GM23338 (cell line): ENCODE measurements at regions not wholly inside any gene's neighbourhood (a gene's known extent, or its start where the extent isn't known, plus 50 kb on each side); places are given as distances from the start of the nearest gene placed in this dataset.

ENCODE experiments used
- CREB1 ChIP-seq: fragments of 250-450 bp; sonication (Bioruptor Pico); IDR thresholded peaks from 2 replicates; pipeline ENCODE4 v1.5.0; 2020; ENCODE audit warnings: low read depth, mild to moderate bottlenecking, moderate library complexity
- CTCF ChIP-seq, 2 experiments: fragments of 200-600 bp in 1 of 2; sonication (generic) in 1 of 2; conservative IDR thresholded peaks; 2 replicates each; pipeline versions ENCODE4 v1.5.1 to v1.6.1; 2016 to 2017; ENCODE audit warnings: antibody characterized with exemption in 2 of 2, low read depth in 2 of 2, mild to moderate bottlenecking in 2 of 2, moderate library complexity in 1 of 2
- EZH2 ChIP-seq: fragments of 200-600 bp; sonication (generic); IDR thresholded peaks from one replicate; pipeline ENCODE4 v1.8.0; 2017; ENCODE audit warnings: antibody characterized with exemption, mild to moderate bottlenecking, low read depth; ENCODE audit not compliant: unreplicated experiment
- EZH2phosphoT487 ChIP-seq: fragments of 200-600 bp; sonication (generic); IDR thresholded peaks from one replicate; pipeline ENCODE4 v1.8.1; 2018; ENCODE audit warnings: antibody characterized with exemption; ENCODE audit not compliant: unreplicated experiment
- JUNB ChIP-seq: IDR thresholded peaks from one replicate; pipeline ENCODE4 v1.6.1; 2016; ENCODE audit warnings: antibody characterized with exemption; ENCODE audit not compliant: unreplicated experiment
- NANOG ChIP-seq: IDR thresholded peaks from 2 replicates; pipeline ENCODE4 v1.6.1; 2016; ENCODE audit warnings: antibody characterized with exemption, borderline replicate concordance
- POLR2AphosphoS5 ChIP-seq: IDR thresholded peaks from 2 replicates; pipeline ENCODE4 v1.6.1; 2016; ENCODE audit warnings: antibody characterized with exemption, low read depth
- STAT1 ChIP-seq: IDR thresholded peaks from one replicate; pipeline ENCODE4 v1.6.1; 2016; ENCODE audit warnings: antibody characterized with exemption; ENCODE audit not compliant: unreplicated experiment
- ZNF114 ChIP-seq: fragments of 250-450 bp; sonication (Bioruptor Pico); IDR thresholded peaks from 2 replicates; pipeline ENCODE4 v1.5.0; 2020; ENCODE audit warnings: mild to moderate bottlenecking, moderate library complexity
- ZNF331 ChIP-seq: fragments of 250-450 bp; sonication (Bioruptor Pico); IDR thresholded peaks from 2 replicates; pipeline ENCODE4 v1.5.0; 2020; ENCODE audit warnings: low read depth, mild to moderate bottlenecking, moderate library complexity
- ZNF462 ChIP-seq: fragments of 250-450 bp; sonication (Bioruptor Pico); IDR thresholded peaks from 2 replicates; pipeline ENCODE4 v1.5.0; 2020; ENCODE audit warnings: mild to moderate bottlenecking, moderate library complexity
- TF ChIP-seq, protein P1 (sequence below): IDR thresholded peaks from 2 replicates; pipeline ENCODE4 v1.6.1; 2016; ENCODE audit warnings: antibody characterized with exemption

- TF ChIP-seq ZNF462 (CRISPR knock-in tag): no peak
- TF ChIP-seq NANOG: no peak
- no peak for TF ChIP-seq ZNF331 (CRISPR knock-in tag)
- no peak for TF ChIP-seq EZH2phosphoT487
- TF ChIP-seq CTCF (conservative IDR thresholded peaks at IDR 0.05; ENCODE audit: low read depth in 2 of 2): no peak
- TF ChIP-seq EZH2: no peak
- no peak for TF ChIP-seq ZNF114 (CRISPR knock-in tag)
- no peak for TF ChIP-seq CREB1 (CRISPR knock-in tag)
- TF ChIP-seq JUNB: no peak
- TF ChIP-seq, protein P1, sequence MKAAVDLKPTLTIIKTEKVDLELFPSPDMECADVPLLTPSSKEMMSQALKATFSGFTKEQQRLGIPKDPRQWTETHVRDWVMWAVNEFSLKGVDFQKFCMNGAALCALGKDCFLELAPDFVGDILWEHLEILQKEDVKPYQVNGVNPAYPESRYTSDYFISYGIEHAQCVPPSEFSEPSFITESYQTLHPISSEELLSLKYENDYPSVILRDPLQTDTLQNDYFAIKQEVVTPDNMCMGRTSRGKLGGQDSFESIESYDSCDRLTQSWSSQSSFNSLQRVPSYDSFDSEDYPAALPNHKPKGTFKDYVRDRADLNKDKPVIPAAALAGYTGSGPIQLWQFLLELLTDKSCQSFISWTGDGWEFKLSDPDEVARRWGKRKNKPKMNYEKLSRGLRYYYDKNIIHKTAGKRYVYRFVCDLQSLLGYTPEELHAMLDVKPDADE: no peak
- TF ChIP-seq STAT1: no peak
- no peak for TF ChIP-seq POLR2AphosphoS5
These were observed 572.1 kb upstream of the BRINP3 start (continued) for GRCh38 chr1:191049781-191050180.
